Right lobe of liver (tissue), 4 donors: ENCODE measurements at regions not wholly inside any gene's neighbourhood (a gene's known extent, or its start where the extent isn't known, plus 50 kb on each side); places are given as distances from the start of the nearest gene placed in this dataset.

Experiments
- POLR2A ChIP-seq: fragments of 450-650 bp; IDR thresholded peaks from one replicate; pipeline ENCODE4 v1.6.1; 2017; ENCODE audit warnings: antibody characterized with exemption, mild to moderate bottlenecking
- TF ChIP-seq, protein P1 (sequence below), 4 donors: fragments of 200-600 bp in 3 of 4; fragments of 450-650 bp in 1 of 4; IDR thresholded peaks; one replicate each; pipeline versions ENCODE4 v1.5.1 to v1.8.0; 2016 to 2022; ENCODE audit warnings: antibody characterized with exemption in 4 of 4, mild to moderate bottlenecking in 2 of 4
- donor health status: DM: no; HTN: no; CAD: no.
- donor health status: DM: no; HTN: no; CAD: no.
- donor health status: DM: no; HTN: yes; CAD: no.

DNA sequence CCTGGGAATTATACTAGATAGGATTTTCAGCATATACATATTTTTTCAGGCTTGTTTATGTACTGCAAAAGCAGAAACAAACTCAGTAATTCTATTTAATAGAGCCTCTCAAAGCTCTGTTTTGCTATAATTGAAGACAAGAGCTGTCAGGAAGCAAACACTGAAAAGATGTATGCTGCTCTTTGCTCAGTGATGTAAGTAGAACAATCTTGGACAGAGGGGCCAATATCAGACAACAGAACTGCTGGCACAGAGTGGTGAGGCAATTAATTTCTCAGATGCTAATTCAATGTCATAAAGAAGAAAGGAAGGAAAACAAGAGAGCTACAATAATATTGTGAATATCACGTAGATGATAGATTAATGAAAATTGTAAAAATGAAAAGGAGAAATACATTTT lies 663.3 kb upstream of the ADGRB3 start:
- TF ChIP-seq POLR2A: no peak
- TF ChIP-seq, protein P1, sequence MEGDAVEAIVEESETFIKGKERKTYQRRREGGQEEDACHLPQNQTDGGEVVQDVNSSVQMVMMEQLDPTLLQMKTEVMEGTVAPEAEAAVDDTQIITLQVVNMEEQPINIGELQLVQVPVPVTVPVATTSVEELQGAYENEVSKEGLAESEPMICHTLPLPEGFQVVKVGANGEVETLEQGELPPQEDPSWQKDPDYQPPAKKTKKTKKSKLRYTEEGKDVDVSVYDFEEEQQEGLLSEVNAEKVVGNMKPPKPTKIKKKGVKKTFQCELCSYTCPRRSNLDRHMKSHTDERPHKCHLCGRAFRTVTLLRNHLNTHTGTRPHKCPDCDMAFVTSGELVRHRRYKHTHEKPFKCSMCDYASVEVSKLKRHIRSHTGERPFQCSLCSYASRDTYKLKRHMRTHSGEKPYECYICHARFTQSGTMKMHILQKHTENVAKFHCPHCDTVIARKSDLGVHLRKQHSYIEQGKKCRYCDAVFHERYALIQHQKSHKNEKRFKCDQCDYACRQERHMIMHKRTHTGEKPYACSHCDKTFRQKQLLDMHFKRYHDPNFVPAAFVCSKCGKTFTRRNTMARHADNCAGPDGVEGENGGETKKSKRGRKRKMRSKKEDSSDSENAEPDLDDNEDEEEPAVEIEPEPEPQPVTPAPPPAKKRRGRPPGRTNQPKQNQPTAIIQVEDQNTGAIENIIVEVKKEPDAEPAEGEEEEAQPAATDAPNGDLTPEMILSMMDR (IDR thresholded peaks at IDR 0.05): no peak
